ENCODE measurements at regions not wholly inside any gene's neighbourhood (a gene's known extent, or its start where the extent isn't known, plus 50 kb on each side); places are given as distances from the start of the nearest gene placed in this dataset.

GRCh38 chr22:19595532-19595931, 71.3 kb upstream of the CLDN5 start:
- Mint-ChIP-seq H3K4me1 (ENCODE audit: unreplicated experiment) (peaks cover 22% of the 10 kb centered on the region), H3K9me3 (ENCODE audit: unreplicated experiment) (no peaks in the 10 kb centered on the region), H3K27ac (ENCODE audit: unreplicated experiment) (no peak overlapping the region), H3K4me3 (ENCODE audit: unreplicated experiment) (no peak overlapping the region), H3K27me3 (ENCODE audit: unreplicated experiment) (peaks cover 7% of the 10 kb centered on the region), H3K36me3 (ENCODE audit: low read depth, unreplicated experiment) (no peaks in the 10 kb centered on the region)
- DNase-seq (ENCODE audit: low spot score), result no peak
- no peak for TF ChIP-seq CTCF (IDR thresholded peaks at IDR 0.05; ENCODE audit: unreplicated experiment)

- Mint-ChIP-seq H3K27me3 (ENCODE audit: unreplicated experiment) (peaks cover 7% of the 10 kb centered on the region), H3K4me1 (ENCODE audit: unreplicated experiment) (peaks cover 22% of the 10 kb centered on the region), H3K27ac (ENCODE audit: unreplicated experiment) (no peak overlapping the region), H3K4me3 (ENCODE audit: unreplicated experiment) (no peak overlapping the region), H3K9me3 (ENCODE audit: unreplicated experiment) (no peaks in the 10 kb centered on the region), H3K36me3 (ENCODE audit: low read depth, unreplicated experiment) (no peaks in the 10 kb centered on the region)
- DNase-seq (ENCODE audit: low spot score), result no peak
- no peak for TF ChIP-seq CTCF (IDR thresholded peaks at IDR 0.05; ENCODE audit: unreplicated experiment)
These were observed 72.6 kb upstream of the CLDN5 start for GRCh38 chr22:19596680-19597398.

- TF ChIP-seq CTCF (IDR thresholded peaks at IDR 0.05; ENCODE audit: unreplicated experiment), result no peak
- Mint-ChIP-seq H3K27me3 (ENCODE audit: unreplicated experiment) (peaks cover 7% of the 10 kb centered on the region), H3K4me3 (ENCODE audit: unreplicated experiment) (no peak overlapping the region), H3K4me1 (ENCODE audit: unreplicated experiment) (peaks cover 22% of the 10 kb centered on the region), H3K36me3 (ENCODE audit: low read depth, unreplicated experiment) (no peaks in the 10 kb centered on the region), H3K9me3 (ENCODE audit: unreplicated experiment) (no peaks in the 10 kb centered on the region), H3K27ac (ENCODE audit: unreplicated experiment) (no peak overlapping the region)
- DNase-seq (ENCODE audit: low spot score), result no peak
These were observed 73.2 kb upstream of the CLDN5 start for GRCh38 chr22:19597399-19597735.

GRCh38 chr22:19598054-19598855, 74.0 kb upstream of the CLDN5 start:
- Mint-ChIP-seq H3K27me3 (ENCODE audit: unreplicated experiment) (peaks cover 5% of the 10 kb centered on the region), H3K4me1 (ENCODE audit: unreplicated experiment) (peaks cover 22% of the 10 kb centered on the region), H3K4me3 (ENCODE audit: unreplicated experiment) (no peak overlapping the region), H3K27ac (ENCODE audit: unreplicated experiment) (peak overlapping the region; percentile 78), H3K9me3 (ENCODE audit: unreplicated experiment) (no peaks in the 10 kb centered on the region), H3K36me3 (ENCODE audit: low read depth, unreplicated experiment) (no peaks in the 10 kb centered on the region)
- TF ChIP-seq CTCF (IDR thresholded peaks at IDR 0.05; ENCODE audit: unreplicated experiment), result no peak
- no peak for DNase-seq (ENCODE audit: low spot score)

GRCh38 chr22:19599004-19599403, 74.8 kb upstream of the CLDN5 start:
- no peak for TF ChIP-seq CTCF (IDR thresholded peaks at IDR 0.05; ENCODE audit: unreplicated experiment)
- no peaks in the 10 kb centered on the region for H3K36me3 Mint-ChIP-seq (ENCODE audit: low read depth, unreplicated experiment)

More at GRCh38 chr22:19599004-19599403, 74.8 kb upstream of the CLDN5 start:
- Mint-ChIP-seq H3K4me3 (ENCODE audit: unreplicated experiment) (no peak overlapping the region), H3K27ac (ENCODE audit: unreplicated experiment) (no peak overlapping the region), H3K9me3 (ENCODE audit: unreplicated experiment) (no peaks in the 10 kb centered on the region), H3K4me1 (ENCODE audit: unreplicated experiment) (peaks cover 17% of the 10 kb centered on the region), H3K27me3 (ENCODE audit: unreplicated experiment) (peaks cover 1% of the 10 kb centered on the region)
- DNase-seq (ENCODE audit: low spot score), result no peak
